Stimulated activated CD4-positive, alpha-beta T cell treated with anti-CD3 and anti-CD28 coated beads, Interleukin-2, amount 100 ng/mL, for 24 hours (primary cell): ENCODE measurements at regions not wholly inside any gene's neighbourhood (a gene's known extent, or its start where the extent isn't known, plus 50 kb on each side); places are given as distances from the start of the nearest gene placed in this dataset.
"Not testable (repeated sequence)": the region's sequence is repeated elsewhere in the genome, so short reads cannot be mapped to it uniquely, and the experiment has no call there.

Source experiments
- DNase-seq, 2 donors: peaks; one replicate each; pipeline ENCODE4 v3.0.0-alpha.2; 2020

- no peak for DNase-seq
Observed at GRCh38 chr1:172717722-172718465, 59.0 kb downstream of the FASLG start.

GRCh38 chr1:172719066-172719627, 60.2 kb downstream of the FASLG start:
- no peak for DNase-seq

- DNase-seq: no peak
Observed at GRCh38 chr1:172719694-172720138, 60.8 kb downstream of the FASLG start.

- no peak for DNase-seq
Observed at GRCh38 chr1:172720339-172720738, 61.4 kb downstream of the FASLG start.

- DNase-seq: no peak
Observed at GRCh38 chr1:172723251-172723650, 64.3 kb downstream of the FASLG start.

GRCh38 chr1:172724232-172724631, 65.3 kb downstream of the FASLG start:
- no peak for DNase-seq

GRCh38 chr1:172724765-172725613, 66.1 kb downstream of the FASLG start:
- no peak for DNase-seq

- no peak for DNase-seq
Observed at GRCh38 chr1:172726740-172727139, 67.8 kb downstream of the FASLG start.

GRCh38 chr1:172727275-172727857, 68.5 kb downstream of the FASLG start:
- DNase-seq: no peak

- peak; percentile 50 to 54 for DNase-seq
Observed at GRCh38 chr1:172727956-172728603, 69.2 kb downstream of the FASLG start.

GRCh38 chr1:172728705-172729104, 69.8 kb downstream of the FASLG start:
- DNase-seq: not testable (repeated sequence)

- DNase-seq: no peak
Observed at GRCh38 chr1:172732427-172732826, 73.5 kb downstream of the FASLG start.

GRCh38 chr1:172733815-172734214, 74.9 kb downstream of the FASLG start:
- DNase-seq: no peak

- no peak for DNase-seq
Observed at GRCh38 chr1:172738389-172738788, 79.5 kb downstream of the FASLG start.

- no peak for DNase-seq
Observed at GRCh38 chr1:172742599-172743500, 83.9 kb downstream of the FASLG start.

GRCh38 chr1:172745014-172745413, 86.1 kb downstream of the FASLG start:
- DNase-seq: peak in 1 of 2 donors; percentile 39

GRCh38 chr1:172746091-172746949, 87.4 kb downstream of the FASLG start:
- peak in 1 of 2 donors; percentile 38 for DNase-seq

- no peak for DNase-seq
Observed at GRCh38 chr1:172748201-172748600, 89.3 kb downstream of the FASLG start.

- DNase-seq: no peak
Observed at GRCh38 chr1:172751683-172752082, 92.8 kb downstream of the FASLG start.

GRCh38 chr1:172753964-172754363, 95.1 kb downstream of the FASLG start:
- DNase-seq: no peak

GRCh38 chr1:172754609-172755008, 95.7 kb downstream of the FASLG start:
- no peak for DNase-seq
